Fibroblast of lung (primary cell): ENCODE measurements at regions not wholly inside any gene's neighbourhood (a gene's known extent, or its start where the extent isn't known, plus 50 kb on each side); places are given as distances from the start of the nearest gene placed in this dataset.

Experiments used
- DNase-seq, 2 donors: peaks; one replicate each; pipeline versions ENCODE4 v3.0.0 to v3.0.0-alpha.2; 2010; ENCODE audit warnings: low read depth in 2 of 2
- H2AFZ ChIP-seq: 2 replicates; pipeline ENCODE4 v1.5.1; 2012; ENCODE audit warnings: low read length, control low read depth, inconsistent platforms
- H3K27ac ChIP-seq: 2 replicates; pipeline ENCODE4 v1.5.1; 2011; ENCODE audit warnings: low read length, control low read depth; ENCODE audit not compliant: insufficient read depth
- H3K27me3 ChIP-seq: 2 replicates; pipeline ENCODE4 v1.5.1; 2011; ENCODE audit warnings: mild to moderate bottlenecking, low read length; ENCODE audit not compliant: control insufficient read depth, insufficient read depth
- H3K36me3 ChIP-seq: 2 replicates; pipeline ENCODE4 v1.5.1; 2011; ENCODE audit warnings: low read length; ENCODE audit not compliant: control insufficient read depth, insufficient read depth
- H3K4me1 ChIP-seq: 2 replicates; pipeline ENCODE4 v1.5.1; 2011; ENCODE audit warnings: low read length; ENCODE audit not compliant: control insufficient read depth, insufficient read depth; ENCODE audit errors: extremely low read depth
- H3K4me2 ChIP-seq: 2 replicates; pipeline ENCODE4 v1.5.1; 2011; ENCODE audit warnings: low read length, control low read depth; ENCODE audit not compliant: insufficient read depth; ENCODE audit errors: extremely low read depth
- H3K4me3 ChIP-seq, 4 experiments: fragments of 200-600 bp in 1 of 4; sonication (generic) in 1 of 4; replicated peaks in 1 of 4; 2 replicates each; pipeline ENCODE4 v1.5.1; 2011 to 2016; ENCODE audit warnings: low read length in 4 of 4, low read depth in 3 of 4, mild to moderate bottlenecking in 3 of 4, control low read depth in 2 of 4, inconsistent platforms in 1 of 4, mixed read lengths in 1 of 4; ENCODE audit not compliant: insufficient read depth in 1 of 4; ENCODE audit errors: control extremely low read depth in 1 of 4
- H3K79me2 ChIP-seq: 2 replicates; pipeline ENCODE4 v1.5.1; 2012; ENCODE audit warnings: mild to moderate bottlenecking, low read length, inconsistent platforms; ENCODE audit not compliant: control insufficient read depth, insufficient read depth
- H3K9ac ChIP-seq: 2 replicates; pipeline ENCODE4 v1.5.1; 2011; ENCODE audit warnings: mild to moderate bottlenecking, low read length, control low read depth; ENCODE audit not compliant: insufficient read depth
- H3K9me3 ChIP-seq: 2 replicates; pipeline ENCODE4 v1.5.1; 2012; ENCODE audit warnings: low read depth, low read length; ENCODE audit not compliant: control insufficient read depth, insufficient read depth
- H4K20me1 ChIP-seq: 2 replicates; pipeline ENCODE4 v1.5.1; 2011; ENCODE audit warnings: low read length; ENCODE audit not compliant: control insufficient read depth, insufficient read depth; ENCODE audit errors: extremely low read depth
- EZH2 ChIP-seq: IDR thresholded peaks from 2 replicates; pipeline ENCODE4 v1.5.1; 2012; ENCODE audit warnings: low read length, control low read depth, mild to moderate bottlenecking; ENCODE audit errors: missing control alignments
- TF ChIP-seq, protein P1 (sequence below), 2 donors: IDR thresholded peaks in 1 of 2; conservative IDR thresholded peaks in 1 of 2; 1 replicate in 1 of 2; 2 replicates in 1 of 2; pipeline ENCODE4 v1.5.1; 2011 to 2012; ENCODE audit warnings: low read length in 2 of 2, control low read depth in 1 of 2, inconsistent platforms in 1 of 2, low read depth in 1 of 2, mild to moderate bottlenecking in 1 of 2

DNA sequence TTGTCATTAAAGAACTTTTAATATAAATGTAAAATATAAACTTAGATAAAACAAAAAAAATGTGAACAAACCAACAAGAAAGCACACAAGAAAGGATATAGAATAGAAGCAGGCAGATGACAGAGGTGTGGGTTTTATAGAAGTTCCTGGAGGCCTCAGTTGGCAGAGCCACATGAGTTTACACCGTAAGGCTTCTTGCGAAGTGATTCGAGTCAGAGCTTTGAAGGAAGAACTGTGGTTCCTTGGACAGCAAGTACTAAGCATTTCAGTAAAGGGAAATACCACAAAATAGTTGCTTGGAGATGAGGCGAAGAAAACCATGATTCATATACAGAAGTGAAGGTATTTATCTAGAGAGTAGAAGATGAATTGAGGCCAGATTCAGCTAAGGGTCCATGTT lies 207.9 kb upstream of the EYA4 start:
- Histone ChIP-seq H4K20me1 (no peaks in the 10 kb centered on the region), H3K27ac (no peak overlapping the region), H3K9ac (no peak overlapping the region), H3K9me3 (no peaks in the 10 kb centered on the region), H3K27me3 (no peaks in the 10 kb centered on the region), H3K4me2 (no peak overlapping the region), H3K36me3 (no peaks in the 10 kb centered on the region), H3K79me2 (no peaks in the 10 kb centered on the region), H3K4me3 (no peak overlapping the region), H2AFZ (no peak overlapping the region), H3K4me1 (no peaks in the 10 kb centered on the region)
- peak in 1 of 2 donors; percentile 43 for DNase-seq
- TF ChIP-seq, protein P1, sequence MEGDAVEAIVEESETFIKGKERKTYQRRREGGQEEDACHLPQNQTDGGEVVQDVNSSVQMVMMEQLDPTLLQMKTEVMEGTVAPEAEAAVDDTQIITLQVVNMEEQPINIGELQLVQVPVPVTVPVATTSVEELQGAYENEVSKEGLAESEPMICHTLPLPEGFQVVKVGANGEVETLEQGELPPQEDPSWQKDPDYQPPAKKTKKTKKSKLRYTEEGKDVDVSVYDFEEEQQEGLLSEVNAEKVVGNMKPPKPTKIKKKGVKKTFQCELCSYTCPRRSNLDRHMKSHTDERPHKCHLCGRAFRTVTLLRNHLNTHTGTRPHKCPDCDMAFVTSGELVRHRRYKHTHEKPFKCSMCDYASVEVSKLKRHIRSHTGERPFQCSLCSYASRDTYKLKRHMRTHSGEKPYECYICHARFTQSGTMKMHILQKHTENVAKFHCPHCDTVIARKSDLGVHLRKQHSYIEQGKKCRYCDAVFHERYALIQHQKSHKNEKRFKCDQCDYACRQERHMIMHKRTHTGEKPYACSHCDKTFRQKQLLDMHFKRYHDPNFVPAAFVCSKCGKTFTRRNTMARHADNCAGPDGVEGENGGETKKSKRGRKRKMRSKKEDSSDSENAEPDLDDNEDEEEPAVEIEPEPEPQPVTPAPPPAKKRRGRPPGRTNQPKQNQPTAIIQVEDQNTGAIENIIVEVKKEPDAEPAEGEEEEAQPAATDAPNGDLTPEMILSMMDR (conservative IDR thresholded peaks at IDR 0.05 in 1 of 2, IDR thresholded peaks at IDR 0.05 in 1 of 2; ENCODE audit: low read depth in 1 of 2, low read length in 2 of 2) = no peak
- no peak for TF ChIP-seq EZH2

DNA sequence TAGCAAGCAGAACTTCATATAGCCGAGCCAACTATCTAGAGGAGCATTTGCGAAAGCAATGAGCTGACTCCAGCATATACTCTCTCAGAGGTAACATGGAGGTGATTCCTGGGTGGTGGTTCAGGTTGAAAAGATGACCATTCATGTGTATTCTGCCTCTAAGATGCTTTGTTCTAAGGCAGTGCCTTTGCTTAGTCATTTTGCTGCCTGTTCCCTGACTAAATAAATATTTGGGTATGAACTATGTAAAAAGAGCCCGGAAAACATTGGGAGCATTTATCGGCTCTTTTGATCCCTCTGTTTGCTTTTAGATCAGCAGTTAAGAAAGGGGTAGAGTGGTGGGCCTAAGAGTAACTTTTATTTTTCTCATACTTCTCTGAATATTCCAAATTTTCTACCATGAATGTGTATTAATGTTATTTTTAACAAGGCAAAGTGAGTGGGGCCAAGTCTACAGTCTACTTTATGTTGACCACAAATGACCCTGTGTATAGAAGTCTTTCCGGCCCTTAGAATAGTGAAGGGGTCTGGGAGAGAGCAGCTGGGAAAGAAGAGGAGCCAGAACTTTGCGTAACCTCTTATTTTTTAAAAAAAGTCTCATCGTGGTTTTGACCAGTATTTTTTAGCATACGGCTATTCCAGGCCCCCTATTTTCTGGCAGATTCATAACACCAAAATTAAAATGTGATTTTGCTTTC lies 206.5 kb upstream of the EYA4 start:
- H3K4me1 ChIP-seq = no peaks in the 10 kb centered on the region
- H3K27me3 ChIP-seq = no peaks in the 10 kb centered on the region
- no peak overlapping the region for H3K4me2 ChIP-seq
- no peak overlapping the region for H3K4me3 ChIP-seq
- DNase-seq = peak in 1 of 2 donors; percentile 56
- no peak overlapping the region for H3K9ac ChIP-seq
- no peak overlapping the region for H2AFZ ChIP-seq
- H4K20me1 ChIP-seq = no peaks in the 10 kb centered on the region
- no peaks in the 10 kb centered on the region for H3K79me2 ChIP-seq
- H3K36me3 ChIP-seq = no peaks in the 10 kb centered on the region
- H3K27ac ChIP-seq = no peak overlapping the region
- no peaks in the 10 kb centered on the region for H3K9me3 ChIP-seq
- no peak for TF ChIP-seq EZH2
- TF ChIP-seq, protein P1 (conservative IDR thresholded peaks at IDR 0.05 in 1 of 2, IDR thresholded peaks at IDR 0.05 in 1 of 2; ENCODE audit: low read depth in 1 of 2, low read length in 2 of 2) = no peak

DNA sequence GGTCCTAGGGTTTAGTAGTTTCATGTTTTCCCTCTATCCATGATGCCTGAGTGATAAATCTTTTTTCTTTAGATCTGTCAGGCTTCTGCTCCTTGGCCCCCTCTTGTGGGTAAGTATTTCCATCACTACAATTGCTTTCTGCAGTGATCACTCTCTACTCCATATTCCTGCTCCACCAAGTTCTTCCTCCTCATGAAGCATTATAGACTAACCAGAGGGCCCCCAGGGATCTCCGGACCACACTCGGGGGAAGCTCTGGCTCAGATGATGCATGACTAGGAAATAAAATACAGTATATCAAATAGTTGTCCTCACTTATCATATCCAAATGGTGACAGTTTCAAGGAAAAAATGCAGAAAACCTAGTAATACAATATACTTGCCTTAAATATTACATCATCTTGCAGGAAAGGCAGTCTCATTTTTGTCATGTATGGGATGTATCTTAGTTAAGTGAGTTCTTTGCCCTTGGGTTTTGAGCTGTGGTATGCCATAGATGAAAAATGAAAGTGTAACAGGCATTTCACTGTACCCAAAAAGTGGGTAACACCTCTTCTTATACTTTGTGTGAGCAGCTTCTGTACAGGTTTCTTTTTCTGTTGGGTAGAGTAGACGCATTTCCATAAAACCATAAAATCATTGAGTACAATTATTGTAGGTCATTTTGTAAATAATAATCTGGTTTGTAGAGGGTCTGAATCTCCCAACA lies 200.9 kb upstream of the EYA4 start:
- Histone ChIP-seq H2AFZ (no peak overlapping the region), H3K79me2 (no peaks in the 10 kb centered on the region), H3K4me1 (no peaks in the 10 kb centered on the region), H3K27me3 (no peaks in the 10 kb centered on the region), H3K4me3 (no peak overlapping the region), H3K9ac (no peak overlapping the region), H3K27ac (no peak overlapping the region), H3K9me3 (no peaks in the 10 kb centered on the region), H3K36me3 (no peaks in the 10 kb centered on the region), H4K20me1 (no peaks in the 10 kb centered on the region), H3K4me2 (no peak overlapping the region)
- DNase-seq = peak; percentile 23 to 41
- TF ChIP-seq, protein P1 (conservative IDR thresholded peaks at IDR 0.05 in 1 of 2, IDR thresholded peaks at IDR 0.05 in 1 of 2; ENCODE audit: low read depth in 1 of 2, low read length in 2 of 2) = peak; percentile 52 to 68
- TF ChIP-seq EZH2 = no peak
